ENCODE measurements at regions not wholly inside any gene's neighbourhood (a gene's known extent, or its start where the extent isn't known, plus 50 kb on each side); places are given as distances from the start of the nearest gene placed in this dataset.

GRCh38 chr13:55788548-55788947, 1352.2 kb upstream of the PRR20A start:
- Histone ChIP-seq H3K14ac (ENCODE audit: insufficient read length) (no peak overlapping the region), H2AFZ (ENCODE audit: low read length) (no peak overlapping the region), H3K4me3 (ENCODE audit: extremely low read depth in 1 of 4, insufficient read depth in 2 of 4, low read depth in 3 of 4, low read length in 4 of 4) (no peak overlapping the region), H4K8ac (ENCODE audit: extremely low read depth, insufficient read depth, low read length) (no peak overlapping the region), H3K23ac (ENCODE audit: insufficient read length) (no peak overlapping the region), H2AK5ac (ENCODE audit: low read depth, low read length) (no peak overlapping the region), H2BK15ac (ENCODE audit: low read length) (no peak overlapping the region), H4K5ac (ENCODE audit: insufficient read length, low read depth, low read length) (no peak overlapping the region), H2BK5ac (ENCODE audit: low read depth, low read length) (no peak overlapping the region), H2BK12ac (ENCODE audit: low read depth, low read length) (no peak overlapping the region), H3K18ac (ENCODE audit: extremely low read depth, low read length) (no peak overlapping the region), H2BK20ac (ENCODE audit: low read length) (no peak overlapping the region), H3K79me2 (ENCODE audit: control insufficient read depth in 1 of 2, insufficient read depth in 2 of 2, low read length in 2 of 2) (no peaks in the 10 kb centered on the region), H3K4me2 (ENCODE audit: insufficient read depth in 1 of 2, low read depth in 2 of 2, low read length in 2 of 2) (no peak overlapping the region), H3K36me3 (ENCODE audit: control insufficient read depth in 2 of 4, insufficient read depth in 4 of 4, low read length in 3 of 4) (no peaks in the 10 kb centered on the region), H3K9me3 (ENCODE audit: insufficient read depth in 2 of 2, low read depth in 1 of 2, low read length in 1 of 2) (peaks cover 0 to 4% of the 10 kb centered on the region in 2 experiments; a peak in 1 of 4 replicates), H3K79me1 (ENCODE audit: low read depth, low read length) (no peaks in the 10 kb centered on the region), H3K23me2 (ENCODE audit: low read depth, low read length) (no peaks in the 10 kb centered on the region), H4K20me1 (replicated peaks in 1 of 2; ENCODE audit: control insufficient read depth in 1 of 2, insufficient read depth in 2 of 2, low read length in 2 of 2) (no peaks in the 10 kb centered on the region), H4K91ac (replicated peaks; ENCODE audit: insufficient read length, low read length) (no peak overlapping the region), H3K27ac (ENCODE audit: low read depth, low read length) (no peak overlapping the region), H3K4me1 (replicated peaks in 1 of 4; ENCODE audit: control insufficient read depth in 3 of 4, insufficient read depth in 4 of 4, low read length in 3 of 4) (no peaks in the 10 kb centered on the region), H3K4ac (replicated peaks; ENCODE audit: insufficient read length, low read depth, low read length) (no peak overlapping the region), H3K56ac (replicated peaks; ENCODE audit: insufficient read length, low read depth, low read length) (no peak overlapping the region), H2BK120ac (replicated peaks; ENCODE audit: low read depth, low read length) (no peak overlapping the region), H3K27me3 (replicated peaks in 1 of 4; ENCODE audit: control insufficient read depth in 3 of 4, extremely low read depth in 1 of 4, insufficient read depth in 3 of 4, low read length in 3 of 4) (no peaks in the 10 kb centered on the region), H3K9ac (replicated peaks in 1 of 4; ENCODE audit: extremely low read depth in 1 of 4, low read depth in 3 of 4, low read length in 3 of 4) (no peak overlapping the region)
- ChIA-PET POLR2A (ENCODE audit: partially characterized antibody) (no interaction called here), CTCF (ENCODE audit: partially characterized antibody) (no interaction called here)
- no peak for TF ChIP-seq BRCA1 (IDR thresholded peaks at IDR 0.05; ENCODE audit: low read depth, low read length)
- TF ChIP-seq RAD21 (IDR thresholded peaks at IDR 0.05 in 1 of 2, conservative IDR thresholded peaks at IDR 0.05 in 1 of 2; ENCODE audit: low read depth in 2 of 2, low read length in 2 of 2), result no peak
- no peak for TF ChIP-seq HDAC6 (IDR thresholded peaks at IDR 0.05; ENCODE audit: low read depth, low read length)
- no peak for TF ChIP-seq POU5F1 (IDR thresholded peaks at IDR 0.05; ENCODE audit: low read depth, low read length)
- no peak for TF ChIP-seq FOSL1 (IDR thresholded peaks at IDR 0.05; ENCODE audit: insufficient read depth, low read depth, low read length)
- no peak for TF ChIP-seq KDM5A (IDR thresholded peaks at IDR 0.05; ENCODE audit: low read length)
- no peak for TF ChIP-seq CTBP2 (IDR thresholded peaks at IDR 0.05; ENCODE audit: borderline replicate concordance, insufficient read depth, insufficient read length, low read length)
- no peak for TF ChIP-seq TAF1 (IDR thresholded peaks at IDR 0.05; ENCODE audit: low read depth, low read length)
- TF ChIP-seq GTF2F1 (IDR thresholded peaks at IDR 0.05; ENCODE audit: borderline replicate concordance, low read depth, low read length), result no peak
- TF ChIP-seq USF2 (IDR thresholded peaks at IDR 0.05; ENCODE audit: low read length), result no peak
- no peak for TF ChIP-seq TEAD4 (IDR thresholded peaks at IDR 0.05; ENCODE audit: low read depth, low read length)
- no peak for TF ChIP-seq CEBPB (IDR thresholded peaks at IDR 0.05; ENCODE audit: low read depth, low read length)
- WGBS, 2 experiments (ENCODE audit: extremely low coverage in 1 of 2, insufficient coverage in 1 of 2, insufficient read length in 1 of 2, insufficient replicate concordance in 2 of 2, low coverage in 1 of 2, low lambda C conversion rate in 2 of 2, missing lambda C conversion rate in 1 of 2), result 93% methylated on average over 1 of the region's 1 CpG; no CpG with 5 or more reads in 1 of the 2 experiments
- DNase-seq (ENCODE audit: low read depth in 1 of 2, low spot score in 2 of 2), result no peak
- FAIRE-seq, result no peak

Measured in H1 (cell line).